ENCODE measurements at regions not wholly inside any gene's neighbourhood (a gene's known extent, or its start where the extent isn't known, plus 50 kb on each side); places are given as distances from the start of the nearest gene placed in this dataset.
A peak's percentile ranks its signal among the peaks of the same experiment; 100 is the strongest.

- DNase-seq: no peak
- in situ Hi-C loops (cut with MboI; ENCODE audit: low pct_unique_long_range_greater_than_20kb, low sequenced_read_pairs): no loop called here
Measured at GRCh38 chr2:172335736-172336135, 91.7 kb upstream of the ITGA6 start.

DNA sequence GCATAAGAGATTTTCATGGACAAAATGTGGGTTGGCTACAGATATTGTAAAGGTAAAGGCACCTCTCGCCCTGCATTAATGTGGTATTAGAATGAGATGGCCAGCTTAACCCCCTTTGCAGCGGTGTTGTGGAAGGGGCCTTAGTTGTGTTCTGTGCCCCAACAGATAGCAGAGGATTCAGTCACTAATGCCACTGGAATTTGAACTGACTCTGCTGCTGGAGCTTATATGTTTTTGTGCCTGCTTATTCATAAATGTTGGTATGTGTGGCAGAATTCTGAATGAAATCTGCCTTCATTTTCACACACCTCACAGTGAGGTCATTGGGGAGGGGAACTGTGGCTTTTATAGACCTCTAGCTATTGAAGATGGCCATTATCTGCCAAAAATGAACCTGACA lies 90.7 kb upstream of the ITGA6 start:
- in situ Hi-C loops (cut with MboI; ENCODE audit: low pct_unique_long_range_greater_than_20kb, low sequenced_read_pairs): no loop called here
- DNase-seq: no peak

- peak; percentile 29 for DNase-seq
- in situ Hi-C loops (cut with MboI; ENCODE audit: low pct_unique_long_range_greater_than_20kb, low sequenced_read_pairs): no loop called here
Measured at GRCh38 chr2:172339371-172340010, 87.9 kb upstream of the ITGA6 start.

DNA sequence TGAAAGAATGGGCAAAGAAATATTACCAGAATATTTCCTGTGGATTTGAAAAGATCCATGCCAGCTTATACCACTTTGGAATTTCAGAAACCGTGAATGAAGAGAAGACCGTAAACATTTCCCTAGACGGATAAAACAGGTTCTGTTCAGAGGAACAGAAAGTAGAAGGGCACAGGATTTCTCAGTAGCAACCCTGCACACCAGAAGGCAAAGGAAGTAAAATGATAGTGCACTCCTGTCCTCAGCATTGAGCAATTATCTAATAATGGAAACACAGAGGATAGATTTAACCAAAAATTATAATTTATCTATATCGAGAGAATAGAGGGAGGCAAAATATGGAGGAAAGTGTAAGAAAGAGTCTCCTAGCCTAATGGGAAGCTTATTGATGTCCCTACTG lies 87.0 kb upstream of the ITGA6 start:
- in situ Hi-C loops (cut with MboI; ENCODE audit: low pct_unique_long_range_greater_than_20kb, low sequenced_read_pairs): no loop called here
- DNase-seq: no peak

- in situ Hi-C loops (cut with MboI; ENCODE audit: low pct_unique_long_range_greater_than_20kb, low sequenced_read_pairs): no loop called here
- DNase-seq: no peak
Measured at GRCh38 chr2:172342078-172342477, 85.3 kb upstream of the ITGA6 start.

DNA sequence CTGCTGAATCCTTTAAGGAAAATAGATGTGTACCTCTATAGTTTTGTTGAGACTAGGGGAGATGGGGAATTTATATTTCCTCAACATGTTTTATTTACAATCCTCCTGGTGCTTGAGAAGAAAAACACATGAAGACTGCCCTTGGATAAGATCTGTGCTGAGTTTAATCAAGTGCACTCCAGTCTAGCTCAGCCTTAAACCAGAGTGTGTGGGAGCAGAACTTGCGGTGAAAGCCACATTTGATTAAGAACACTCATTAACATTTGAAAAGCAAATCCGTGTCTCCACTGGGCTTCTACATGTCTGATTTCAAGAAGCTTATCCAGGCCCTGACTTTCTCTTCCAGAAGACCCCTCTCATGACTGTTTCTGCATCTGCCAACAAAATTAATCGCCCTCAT lies 84.8 kb upstream of the ITGA6 start:
- DNase-seq: no peak
- in situ Hi-C loops (cut with MboI; ENCODE audit: low pct_unique_long_range_greater_than_20kb, low sequenced_read_pairs): no loop called here

- in situ Hi-C loops (cut with MboI; ENCODE audit: low pct_unique_long_range_greater_than_20kb, low sequenced_read_pairs): no loop called here
- DNase-seq: no peak
Measured at GRCh38 chr2:172344159-172344558, 83.2 kb upstream of the ITGA6 start.

DNA sequence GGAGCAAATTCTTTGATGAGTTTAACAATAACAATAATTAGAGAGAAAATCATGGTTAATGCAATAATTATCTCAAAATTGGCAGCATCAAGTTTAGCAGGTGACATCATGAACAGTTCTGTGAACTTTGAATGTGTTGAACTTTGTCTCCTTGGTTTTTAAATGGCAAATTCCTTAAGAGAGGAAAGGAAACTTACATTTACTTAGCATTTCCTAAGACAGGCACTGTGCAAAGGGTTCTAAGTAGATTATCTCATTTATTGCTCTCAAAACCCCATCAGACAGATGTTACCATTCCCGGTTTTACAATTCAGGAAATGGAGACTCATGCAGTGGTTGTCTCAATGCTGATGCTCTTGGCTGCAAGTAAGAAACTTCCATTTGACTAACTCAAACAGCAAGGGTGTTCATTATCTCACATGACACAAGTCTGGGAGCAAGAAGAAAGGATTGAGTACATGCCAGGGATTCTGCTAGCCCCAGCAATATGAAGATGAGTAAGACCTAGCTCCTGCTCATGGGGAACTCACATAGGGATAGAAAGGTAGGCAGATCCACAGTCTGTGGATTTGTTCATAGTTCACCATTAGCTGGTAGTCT lies 81.3 kb upstream of the ITGA6 start:
- in situ Hi-C loops (cut with MboI; ENCODE audit: low pct_unique_long_range_greater_than_20kb, low sequenced_read_pairs): no loop called here
- no peak for DNase-seq

DNA sequence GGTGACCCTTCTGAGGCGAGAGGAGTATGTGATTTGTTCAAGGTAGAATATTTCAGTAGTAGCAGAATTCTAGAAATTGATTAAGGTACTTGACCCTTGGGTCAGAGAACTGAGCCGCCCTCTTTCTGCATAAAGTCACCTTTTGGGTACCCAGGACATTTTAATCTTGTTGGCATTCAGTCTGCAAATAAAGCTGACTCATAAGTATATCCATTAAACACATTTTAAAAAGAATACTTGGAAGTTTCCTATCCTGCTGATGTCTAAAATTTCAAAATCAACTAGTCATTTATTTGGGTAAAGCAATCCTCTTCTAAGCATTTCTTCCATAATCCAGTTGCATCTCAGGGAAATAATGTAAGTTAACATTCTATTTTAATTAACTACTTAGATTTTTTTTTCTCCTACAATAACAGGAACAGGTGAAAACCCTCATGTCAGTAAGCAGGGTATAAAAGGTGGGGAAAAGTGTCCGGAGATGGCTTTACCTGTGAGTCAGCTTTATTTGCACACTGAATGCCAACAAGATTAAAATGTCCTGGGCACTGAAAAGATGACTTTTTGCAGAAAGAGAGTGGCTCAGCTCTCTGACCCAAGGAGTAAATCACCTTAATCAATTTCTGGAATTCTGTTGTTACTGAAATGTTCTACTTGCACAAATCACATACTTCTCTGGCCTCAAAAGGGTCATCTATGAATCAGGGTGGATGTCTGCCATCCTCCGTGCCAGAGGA lies 78.7 kb upstream of the ITGA6 start:
- DNase-seq: no peak
- in situ Hi-C loops (cut with MboI; ENCODE audit: low pct_unique_long_range_greater_than_20kb, low sequenced_read_pairs): no loop called here

DNA sequence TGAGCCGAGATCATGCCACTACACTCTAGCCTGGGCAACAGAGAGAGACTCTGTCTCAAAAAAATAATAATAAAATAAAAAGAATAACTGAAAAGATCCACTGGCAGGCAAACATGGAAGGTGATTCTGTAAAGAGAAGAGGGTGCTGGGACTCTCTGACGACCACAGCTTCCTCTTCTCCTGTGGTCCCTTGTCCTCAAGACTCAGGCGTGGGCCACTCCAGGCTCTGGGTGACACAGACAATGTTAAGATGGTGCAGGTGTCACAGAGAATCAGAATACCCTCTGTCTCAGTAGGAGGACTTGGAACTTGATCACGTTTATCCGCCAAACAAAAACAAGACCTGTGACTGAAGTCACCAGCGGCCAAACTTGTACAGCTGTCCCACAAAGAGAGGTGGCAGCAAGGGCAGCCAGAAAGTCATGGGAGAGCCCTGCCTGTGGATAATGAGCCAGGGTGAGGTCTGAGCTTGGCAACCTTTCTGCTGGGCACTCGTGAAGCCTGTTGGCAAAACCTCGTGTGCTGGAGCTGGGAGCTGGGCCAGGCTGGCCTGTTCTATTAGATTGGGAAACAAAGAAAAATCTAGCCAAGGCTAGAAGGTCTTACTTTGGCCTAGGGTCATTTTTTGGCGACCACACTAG lies 76.4 kb upstream of the ITGA6 start:
- no peak for DNase-seq
- in situ Hi-C loops (cut with MboI; ENCODE audit: low pct_unique_long_range_greater_than_20kb, low sequenced_read_pairs): no loop called here

GRCh38 chr2:172351586-172351985 lies 75.8 kb upstream of the ITGA6 start:
- in situ Hi-C loops (cut with MboI; ENCODE audit: low pct_unique_long_range_greater_than_20kb, low sequenced_read_pairs): no loop called here
- no peak for DNase-seq

- in situ Hi-C loops (cut with MboI; ENCODE audit: low pct_unique_long_range_greater_than_20kb, low sequenced_read_pairs): no loop called here
- DNase-seq: no peak
Measured at GRCh38 chr2:172354347-172354746, 73.0 kb upstream of the ITGA6 start.

GRCh38 chr2:172357442-172357841 lies 69.9 kb upstream of the ITGA6 start:
- peak; percentile 38 for DNase-seq
- in situ Hi-C loops (cut with MboI; ENCODE audit: low pct_unique_long_range_greater_than_20kb, low sequenced_read_pairs): no loop called here

GRCh38 chr2:172358691-172359556 lies 68.5 kb upstream of the ITGA6 start:
- in situ Hi-C loops (cut with MboI; ENCODE audit: low pct_unique_long_range_greater_than_20kb, low sequenced_read_pairs): no loop called here
- no peak for DNase-seq

DNA sequence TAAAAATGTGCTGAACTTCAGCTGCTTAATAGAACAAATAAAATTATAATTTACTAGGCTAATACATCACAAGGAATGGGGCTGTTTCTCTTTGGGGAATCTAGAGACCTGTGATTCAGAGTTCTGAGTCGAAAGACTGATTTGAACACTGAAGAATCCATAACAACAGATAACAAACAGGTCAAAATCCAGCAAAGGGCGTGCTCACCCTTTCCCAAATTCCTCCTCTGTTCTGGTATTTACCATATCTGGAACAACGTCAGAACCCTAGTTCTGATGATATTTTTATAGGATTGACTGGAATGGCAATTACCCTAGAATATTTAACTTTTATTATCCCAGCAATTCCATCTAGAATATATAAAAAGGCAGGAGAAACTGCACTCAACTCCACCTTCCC lies 66.0 kb upstream of the ITGA6 start:
- in situ Hi-C loops (cut with MboI; ENCODE audit: low pct_unique_long_range_greater_than_20kb, low sequenced_read_pairs): no loop called here
- no peak for DNase-seq

DNA sequence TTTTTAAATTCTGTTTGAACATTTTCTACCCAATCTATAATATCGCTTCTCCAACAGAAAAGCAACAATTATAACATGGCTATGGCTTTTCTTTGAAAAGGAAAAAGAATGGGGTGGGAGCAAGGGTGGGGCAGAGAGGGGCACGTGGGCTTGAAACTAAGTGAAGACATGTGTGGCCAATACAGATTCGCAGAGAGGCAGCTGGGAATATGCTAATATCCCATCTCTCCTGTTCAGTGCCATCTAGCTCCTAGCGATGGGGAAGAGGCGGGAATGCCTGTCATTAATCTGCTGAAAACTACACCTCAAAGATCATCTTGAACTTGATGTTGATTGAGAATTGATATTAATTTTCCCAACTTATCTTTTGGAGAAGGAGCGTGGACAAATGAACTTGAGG lies 65.5 kb upstream of the ITGA6 start:
- no peak for DNase-seq
- in situ Hi-C loops (cut with MboI; ENCODE audit: low pct_unique_long_range_greater_than_20kb, low sequenced_read_pairs): no loop called here

- no peak for DNase-seq
- in situ Hi-C loops (cut with MboI; ENCODE audit: low pct_unique_long_range_greater_than_20kb, low sequenced_read_pairs): no loop called here
Measured at GRCh38 chr2:172364261-172364660, 63.1 kb upstream of the ITGA6 start.

DNA sequence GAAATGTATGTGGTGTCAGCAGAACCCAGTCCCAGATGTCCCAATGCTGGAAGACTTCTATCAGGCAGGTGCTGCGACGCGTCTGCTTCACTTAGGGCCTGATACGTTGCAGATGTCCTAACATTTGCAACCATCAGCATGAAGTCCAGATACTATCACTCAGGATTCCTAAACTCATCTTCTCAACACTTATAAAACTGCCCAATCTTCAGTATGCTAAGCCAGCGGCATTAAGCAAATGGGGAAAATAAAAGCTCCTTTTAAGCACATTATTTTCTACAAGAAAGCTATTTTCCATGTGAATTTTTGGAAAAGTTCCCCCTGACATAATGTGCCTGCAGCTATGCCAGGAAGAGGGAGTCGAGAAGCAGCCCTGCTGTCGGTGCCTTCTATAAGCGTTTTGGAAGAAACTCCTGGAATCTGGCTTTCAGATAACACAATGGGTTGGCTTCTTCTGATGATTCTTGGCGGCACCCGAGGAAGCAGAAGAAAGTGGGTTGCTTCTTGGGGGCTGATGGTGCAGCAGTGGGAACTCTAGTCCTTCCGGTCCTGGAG lies 60.7 kb upstream of the ITGA6 start:
- DNase-seq: no peak
- in situ Hi-C loops (cut with MboI; ENCODE audit: low pct_unique_long_range_greater_than_20kb, low sequenced_read_pairs): no loop called here

GRCh38 chr2:172370821-172371455 lies 56.4 kb upstream of the ITGA6 start:
- in situ Hi-C loops (cut with MboI; ENCODE audit: low pct_unique_long_range_greater_than_20kb, low sequenced_read_pairs): no loop called here

More at GRCh38 chr2:172370821-172371455, 56.4 kb upstream of the ITGA6 start:
- DNase-seq: no peak
